ENCODE measurements at regions not wholly inside any gene's neighbourhood (a gene's known extent, or its start where the extent isn't known, plus 50 kb on each side); places are given as distances from the start of the nearest gene placed in this dataset.

DNA sequence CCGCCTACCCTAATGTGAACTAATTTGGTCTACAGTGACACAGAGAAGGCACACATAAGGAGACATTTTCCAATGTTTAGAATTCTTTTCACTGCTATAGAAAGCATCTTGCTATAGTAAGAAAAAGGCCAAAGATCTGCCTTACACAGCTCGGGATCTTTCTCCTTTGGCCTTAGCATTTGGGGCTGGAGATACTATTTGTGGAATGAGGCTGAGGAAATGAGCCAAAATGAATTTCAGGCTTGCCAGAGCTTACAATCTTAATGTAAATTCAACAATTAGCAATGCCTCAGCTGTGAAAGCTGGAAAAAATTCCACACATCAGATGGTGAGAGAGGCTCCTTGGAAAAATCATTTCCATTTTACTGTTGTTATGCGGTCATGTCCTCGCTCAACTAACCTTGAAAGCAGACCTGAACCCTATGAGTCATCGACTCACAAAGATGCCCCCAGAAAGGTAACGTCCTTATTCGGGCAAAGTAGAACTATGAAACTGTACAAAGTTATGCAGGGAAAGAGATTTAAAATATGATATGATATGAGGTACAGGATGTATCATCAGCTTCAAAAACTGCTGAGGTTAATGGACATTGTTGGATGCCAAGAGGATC, 324.5 kb upstream of the NBEA start:
- no peak for DNase-seq (ENCODE audit: low read depth, low spot score)

GRCh38 chr13:34618654-34619053, 323.4 kb upstream of the NBEA start:
- no peak for DNase-seq (ENCODE audit: low read depth, low spot score)

DNA sequence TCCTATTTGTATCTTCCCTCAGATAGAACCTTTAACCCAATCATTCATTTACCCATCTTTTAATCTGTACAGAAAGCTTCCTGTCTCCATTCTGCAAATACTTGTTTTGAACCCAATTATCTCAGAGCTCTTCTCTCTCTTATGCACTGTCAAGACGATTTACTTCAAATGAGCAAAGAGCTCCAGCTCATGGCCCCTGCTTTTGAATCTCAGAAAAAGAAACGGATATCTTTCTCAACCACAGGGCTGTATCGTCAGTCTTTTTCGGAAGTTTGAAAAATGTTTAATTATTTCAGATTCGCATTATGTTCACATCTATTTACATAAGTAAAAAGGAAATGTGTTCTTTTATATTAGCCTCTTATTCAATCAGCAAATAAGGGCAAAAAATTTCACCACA, 322.7 kb upstream of the NBEA start:
- no peak for DNase-seq (ENCODE audit: low read depth, low spot score)

- DNase-seq (ENCODE audit: low read depth, low spot score): no peak
These were observed 321.8 kb upstream of the NBEA start for GRCh38 chr13:34620074-34620850.

DNA sequence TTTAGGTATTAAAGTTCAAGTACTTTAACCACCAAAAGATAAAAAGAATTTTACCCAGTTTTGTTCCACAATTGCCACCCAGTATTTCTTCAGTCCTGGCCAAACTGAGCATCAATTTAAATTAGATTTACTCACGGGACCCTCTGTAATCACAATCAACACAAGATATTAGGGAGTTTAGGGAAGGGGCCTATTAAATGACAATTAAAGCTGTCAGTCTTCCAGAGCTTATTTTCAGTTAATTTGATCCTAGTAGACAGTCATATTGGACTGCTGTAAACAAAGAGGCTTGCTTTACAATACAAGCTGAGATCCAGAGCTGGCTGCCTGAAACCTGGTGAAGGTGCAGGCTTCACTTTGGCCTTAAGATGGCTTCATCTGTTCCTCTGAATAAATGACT, 321.2 kb upstream of the NBEA start:
- no peak for DNase-seq (ENCODE audit: low read depth, low spot score)

DNA sequence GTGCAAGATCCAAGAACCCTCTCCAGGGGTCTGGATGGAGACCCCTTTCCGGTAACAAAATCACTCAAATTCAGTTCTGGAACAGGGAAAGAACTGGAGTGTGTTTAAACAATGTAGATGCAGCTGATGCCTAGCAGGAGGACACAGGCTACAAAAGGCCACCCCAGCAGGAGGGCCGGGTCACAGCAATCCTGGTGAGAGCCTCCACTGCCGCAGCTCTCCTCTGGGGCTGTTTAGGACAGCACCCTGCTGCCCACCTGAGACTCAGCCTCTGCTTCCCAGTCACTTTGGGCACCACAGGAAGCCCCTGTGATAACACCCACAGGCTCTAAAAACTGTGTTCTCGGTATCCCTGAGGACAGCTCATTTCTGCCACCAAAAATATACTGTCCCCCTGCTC, 318.7 kb upstream of the NBEA start:
- no peak for DNase-seq (ENCODE audit: low read depth, low spot score)

GRCh38 chr13:34627509-34628208, 314.4 kb upstream of the NBEA start:
- no peak for DNase-seq (ENCODE audit: low read depth, low spot score)

GRCh38 chr13:34628209-34628682, 313.8 kb upstream of the NBEA start:
- DNase-seq (ENCODE audit: low read depth, low spot score): no peak

GRCh38 chr13:34634448-34634847, 307.6 kb upstream of the NBEA start:
- DNase-seq (ENCODE audit: low read depth, low spot score): no peak

GRCh38 chr13:34637138-34637537, 304.9 kb upstream of the NBEA start:
- no peak for DNase-seq (ENCODE audit: low read depth, low spot score)

DNA sequence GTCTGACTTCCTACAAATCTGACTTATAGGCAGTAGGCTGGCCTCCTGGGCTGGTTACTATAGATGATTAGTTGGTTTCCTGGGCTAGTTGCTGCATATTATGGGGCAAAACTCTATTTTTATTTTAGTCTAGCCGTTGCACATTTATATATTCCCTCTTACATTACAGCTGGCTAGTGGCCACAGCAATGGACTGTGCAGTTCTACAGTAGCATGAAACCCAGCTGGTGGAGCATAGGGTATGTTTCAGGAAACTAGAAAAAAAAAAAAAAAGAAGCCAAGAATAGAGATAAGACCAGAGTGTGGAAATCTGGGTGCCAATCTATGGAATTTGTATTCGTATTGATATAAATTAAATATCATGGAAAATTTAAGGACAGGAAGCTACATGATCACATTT, 304.4 kb upstream of the NBEA start:
- DNase-seq (ENCODE audit: low read depth, low spot score): no peak

DNA sequence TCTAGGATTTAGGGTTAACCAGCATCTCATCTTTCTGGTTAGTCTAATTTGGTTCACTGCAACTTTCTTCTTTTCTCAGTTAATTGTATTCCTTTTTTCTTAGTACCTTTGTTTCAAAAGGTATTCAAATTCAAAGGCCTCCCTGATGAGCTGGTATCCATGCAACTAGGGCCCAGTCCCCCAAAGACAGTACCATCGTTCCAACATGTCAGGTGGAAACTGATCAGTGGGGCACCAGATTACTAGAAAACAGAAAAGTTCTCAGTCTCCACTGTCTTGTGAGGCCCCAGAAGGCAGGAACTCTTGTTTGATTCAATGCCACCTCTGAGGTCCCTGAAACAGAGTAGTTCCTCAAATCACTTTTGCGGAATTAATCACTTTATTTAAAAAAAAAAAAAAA, 303.2 kb upstream of the NBEA start:
- no peak for DNase-seq (ENCODE audit: low read depth, low spot score)

GRCh38 chr13:34640179-34640992, 301.7 kb upstream of the NBEA start:
- DNase-seq (ENCODE audit: low read depth, low spot score): no peak

DNA sequence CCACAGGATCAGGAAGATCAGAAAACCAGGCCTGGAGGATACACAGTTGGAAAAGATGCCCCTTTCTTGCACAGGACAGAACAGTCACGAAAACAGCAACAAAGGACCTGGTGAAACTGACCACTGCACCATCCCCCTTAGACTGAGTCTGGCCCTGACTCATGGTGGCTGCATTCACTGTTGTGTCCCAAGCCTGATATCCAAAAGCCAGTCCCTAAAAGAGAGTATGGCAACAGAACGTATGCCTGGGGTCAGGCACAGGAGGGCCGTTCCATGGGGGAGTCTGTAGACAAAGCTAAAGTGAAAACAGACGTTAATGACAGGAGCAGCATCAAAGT, 301.1 kb upstream of the NBEA start:
- DNase-seq (ENCODE audit: low read depth, low spot score): no peak

DNA sequence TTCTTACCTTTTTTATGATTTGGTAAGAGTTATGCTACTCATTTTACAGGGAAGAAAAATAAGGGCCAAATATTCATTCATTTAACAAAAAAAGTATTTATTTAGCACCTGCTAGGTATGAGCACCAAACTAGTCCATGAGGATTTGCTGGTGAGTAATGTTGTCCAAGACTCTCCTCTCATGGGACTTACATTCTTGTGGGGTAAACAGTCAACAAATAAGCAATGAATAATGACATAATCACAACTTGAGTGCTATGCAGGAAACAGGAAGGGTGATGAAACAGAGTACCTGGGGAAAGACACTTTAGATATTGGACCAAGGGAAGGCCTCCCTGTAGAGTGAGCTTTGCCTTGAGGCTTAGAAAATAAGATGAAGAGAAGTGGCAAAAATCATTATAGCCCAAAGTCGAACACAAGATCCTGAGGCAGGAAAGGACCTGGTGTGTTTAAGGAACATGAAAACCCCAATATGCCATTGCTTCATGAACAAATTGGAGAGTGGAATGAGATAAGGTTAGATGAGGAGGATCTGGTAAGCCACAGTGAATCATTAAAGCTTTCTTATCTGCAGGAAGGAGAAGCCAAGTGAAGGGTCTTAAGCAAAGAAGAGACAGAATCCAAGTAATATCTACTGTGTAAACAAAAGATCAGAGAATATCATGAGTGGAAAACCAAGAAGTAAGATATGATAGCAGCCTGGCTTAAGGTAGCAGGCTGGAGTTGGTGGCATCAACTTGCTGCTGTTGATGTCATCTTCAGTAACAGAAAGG, 294.5 kb upstream of the NBEA start:
- DNase-seq (ENCODE audit: low read depth, low spot score): no peak

DNA sequence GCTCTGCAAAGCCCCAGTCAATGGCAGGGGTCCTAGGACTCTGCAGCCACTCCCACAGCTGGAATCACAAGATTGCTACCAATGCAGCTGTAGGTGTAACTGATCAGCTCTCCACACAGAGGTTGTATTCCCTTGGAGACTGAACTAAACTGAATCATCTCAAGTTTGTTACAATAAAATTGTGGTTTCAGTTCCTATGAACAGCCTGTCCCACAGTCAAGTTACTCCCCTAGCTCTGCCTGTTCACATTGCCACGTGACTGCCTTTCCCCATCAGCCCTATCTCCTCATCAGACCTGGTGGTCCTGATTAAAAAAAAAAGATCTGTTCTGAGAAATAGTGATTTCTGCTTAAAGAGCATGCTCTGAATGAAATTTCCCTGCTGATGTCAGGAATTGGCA, 287.9 kb upstream of the NBEA start:
- no peak for DNase-seq (ENCODE audit: low read depth, low spot score)

DNA sequence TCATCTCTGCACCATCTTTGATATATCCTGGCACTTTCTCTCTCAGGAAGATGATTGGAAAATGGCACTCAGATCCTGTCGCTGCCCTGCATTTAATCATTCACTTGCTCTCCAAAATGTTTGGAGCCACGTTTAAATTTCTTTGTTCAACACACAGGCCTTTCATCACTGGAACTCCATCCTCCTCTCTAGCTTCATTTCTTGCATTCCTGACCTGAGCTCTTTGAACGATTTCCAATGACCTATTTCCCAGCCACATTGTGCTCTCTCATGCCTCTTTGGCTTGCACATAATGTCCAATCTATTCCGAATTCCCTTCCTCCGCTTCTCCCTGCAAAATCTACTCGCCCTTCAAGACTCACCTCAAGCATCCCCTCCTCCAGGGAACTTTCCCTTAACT, 287.4 kb upstream of the NBEA start:
- DNase-seq (ENCODE audit: low read depth, low spot score): no peak

GRCh38 chr13:34655554-34655953, 286.5 kb upstream of the NBEA start:
- DNase-seq (ENCODE audit: low read depth, low spot score): no peak

GRCh38 chr13:34657716-34658115, 284.4 kb upstream of the NBEA start:
- no peak for DNase-seq (ENCODE audit: low read depth, low spot score)

DNA sequence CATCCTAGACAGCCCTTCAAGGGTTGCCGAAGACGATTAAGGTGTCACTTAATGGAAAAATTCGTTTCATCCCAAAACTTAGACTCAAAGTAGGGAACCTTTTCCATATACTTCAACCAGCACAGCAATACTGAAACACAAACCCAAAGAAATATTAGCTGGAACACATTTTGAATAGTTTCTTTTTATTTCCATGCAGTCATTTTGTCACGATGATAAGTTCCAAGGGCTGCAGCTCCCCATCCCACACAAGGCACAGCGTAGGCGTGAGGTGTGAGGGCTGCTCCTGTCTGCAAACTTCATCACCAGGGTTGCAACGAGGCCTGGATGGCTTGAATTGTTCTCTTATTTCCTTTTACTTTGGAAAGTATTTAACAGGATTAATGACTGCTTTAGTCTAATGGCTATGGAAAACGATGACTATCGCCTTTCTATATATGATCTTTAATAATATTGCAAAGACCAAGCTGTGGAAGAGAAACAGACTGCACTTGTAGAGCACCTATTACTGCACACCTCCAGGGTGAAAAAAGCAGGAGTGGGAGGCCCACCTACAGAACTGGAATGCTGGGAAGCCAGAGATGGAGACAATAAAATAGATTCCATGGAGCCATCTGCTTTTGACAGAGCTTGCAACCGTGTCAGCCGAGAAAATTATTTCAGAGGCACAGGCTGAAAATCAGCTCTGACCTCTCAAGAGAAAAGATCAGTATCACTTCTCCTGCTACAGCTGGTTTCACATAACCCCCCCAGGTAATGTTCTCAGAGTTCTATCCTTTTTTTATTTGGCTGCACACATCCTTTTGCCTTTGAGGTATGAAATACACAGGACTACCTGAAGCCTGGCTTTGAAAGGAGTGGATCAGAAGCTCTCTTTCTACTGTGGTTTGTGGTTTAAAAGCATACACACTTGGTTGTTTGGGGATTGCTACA, 274.5 kb upstream of the NBEA start:
- DNase-seq (ENCODE audit: low read depth, low spot score): no peak
